CD4-positive, alpha-beta T cell treated with Interleukin-4 for 4 hours (primary cell): ENCODE measurements at regions not wholly inside any gene's neighbourhood (a gene's known extent, or its start where the extent isn't known, plus 50 kb on each side); places are given as distances from the start of the nearest gene placed in this dataset.

Experiments
- DNase-seq: peaks from one replicate; pipeline ENCODE4 v3.0.0-alpha.2; 2020

- DNase-seq, result no peak
Measured at GRCh38 chr11:15745266-15745665, 611.1 kb downstream of the SOX6 start.

DNA sequence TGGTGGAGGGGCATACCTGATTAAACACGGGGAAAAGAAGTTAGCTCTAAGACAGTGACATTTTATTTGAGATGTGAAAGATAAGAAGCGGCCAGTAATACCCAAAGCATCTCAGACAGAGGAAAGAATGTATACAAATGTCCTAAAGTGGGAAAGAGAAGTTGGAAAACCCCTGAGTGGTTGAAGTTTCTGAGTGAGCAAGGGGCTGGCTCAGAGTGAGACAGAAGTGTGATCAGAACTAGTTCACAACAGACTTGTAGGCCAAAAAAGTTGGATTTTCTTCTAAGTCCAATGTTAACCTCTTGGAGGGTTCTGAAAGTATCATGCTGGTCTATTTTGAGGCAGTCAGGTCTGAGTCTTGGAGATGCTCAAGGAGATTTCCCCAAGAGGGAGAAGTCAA, 608.7 kb downstream of the SOX6 start:
- DNase-seq, result no peak

- DNase-seq, result no peak
Measured at GRCh38 chr11:15748132-15748531, 608.2 kb downstream of the SOX6 start.

GRCh38 chr11:15748741-15749140, 607.6 kb downstream of the SOX6 start:
- DNase-seq, result no peak

GRCh38 chr11:15750535-15751308, 605.6 kb downstream of the SOX6 start:
- DNase-seq, result no peak

- no peak for DNase-seq
Measured at GRCh38 chr11:15754221-15754620, 602.1 kb downstream of the SOX6 start.

DNA sequence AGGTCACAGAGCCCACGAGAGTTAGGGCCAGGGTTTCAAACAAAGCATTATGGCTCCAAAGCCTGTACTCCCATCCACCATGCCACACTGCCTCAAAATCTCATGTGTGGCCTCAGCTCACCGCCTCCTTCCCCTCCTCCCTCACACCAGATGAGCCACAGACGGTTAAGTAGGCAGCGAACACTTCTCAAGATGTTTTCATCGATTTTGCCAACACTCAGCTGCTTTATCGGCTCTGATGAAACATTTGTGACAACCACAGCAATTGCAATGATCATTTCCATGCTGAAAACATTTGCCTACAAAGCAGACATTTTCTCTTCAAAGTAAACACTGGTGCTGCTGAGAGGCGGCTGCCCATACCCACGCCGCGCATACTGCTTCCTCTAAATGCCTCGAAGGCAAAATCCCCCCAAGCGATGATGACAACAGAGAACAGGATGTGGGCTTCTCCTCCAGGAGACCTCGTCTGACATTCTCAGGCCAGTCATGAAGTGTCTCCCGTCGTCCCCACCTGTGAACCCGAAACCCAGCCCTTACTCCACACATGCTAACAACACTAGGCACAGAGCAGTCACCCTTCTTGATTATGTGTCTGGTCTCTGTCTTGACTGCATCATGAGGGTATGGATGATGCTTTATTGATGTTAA, 599.2 kb downstream of the SOX6 start:
- DNase-seq, result no peak

DNA sequence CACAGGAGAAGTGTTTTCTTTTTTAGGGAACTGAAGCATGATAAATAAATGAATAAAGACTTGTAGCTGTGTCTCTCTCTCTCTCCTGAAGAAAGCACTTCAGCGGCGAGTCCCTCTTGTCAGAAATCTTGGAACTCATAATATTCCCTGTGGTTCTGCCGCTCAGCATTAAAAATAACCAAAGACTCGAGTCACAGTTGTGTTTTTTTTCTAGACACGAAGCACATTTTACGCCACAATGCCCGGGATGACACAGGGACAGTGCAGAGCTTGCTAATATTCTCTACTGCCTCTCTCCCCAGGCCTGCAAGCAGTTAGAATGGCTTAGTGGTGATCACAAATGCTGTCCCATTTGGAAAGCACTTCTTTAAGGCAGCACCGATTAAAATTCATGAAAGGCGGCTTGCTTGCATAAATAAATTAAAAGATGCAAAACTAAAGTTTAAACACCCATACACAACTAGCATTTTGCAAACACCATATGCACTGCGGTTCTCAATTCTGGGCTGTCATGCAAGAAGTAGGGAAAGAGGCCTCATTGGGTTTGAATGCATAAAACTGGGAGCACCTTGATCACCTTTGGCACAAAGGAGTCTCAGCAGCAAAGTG, 597.4 kb downstream of the SOX6 start:
- no peak for DNase-seq

DNA sequence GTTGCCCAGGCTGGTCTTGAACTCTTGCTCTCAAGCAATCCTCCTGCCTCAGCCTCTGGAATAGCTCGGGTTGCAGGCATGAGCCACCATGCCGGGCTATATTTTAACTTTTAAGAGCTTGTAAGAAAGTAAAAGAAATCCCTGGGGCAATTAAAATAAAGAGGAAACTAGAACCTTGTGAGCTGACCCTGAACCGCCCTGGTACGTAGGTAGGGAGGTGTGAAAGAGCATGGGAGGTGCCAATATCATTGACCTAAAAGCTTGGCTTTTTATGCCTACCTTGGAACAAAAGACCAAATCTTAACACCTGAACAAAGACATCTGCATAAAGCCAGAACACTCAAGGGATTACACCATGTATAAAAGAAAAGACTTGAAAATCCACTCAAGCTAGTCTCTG, 595.1 kb downstream of the SOX6 start:
- DNase-seq, result no peak

DNA sequence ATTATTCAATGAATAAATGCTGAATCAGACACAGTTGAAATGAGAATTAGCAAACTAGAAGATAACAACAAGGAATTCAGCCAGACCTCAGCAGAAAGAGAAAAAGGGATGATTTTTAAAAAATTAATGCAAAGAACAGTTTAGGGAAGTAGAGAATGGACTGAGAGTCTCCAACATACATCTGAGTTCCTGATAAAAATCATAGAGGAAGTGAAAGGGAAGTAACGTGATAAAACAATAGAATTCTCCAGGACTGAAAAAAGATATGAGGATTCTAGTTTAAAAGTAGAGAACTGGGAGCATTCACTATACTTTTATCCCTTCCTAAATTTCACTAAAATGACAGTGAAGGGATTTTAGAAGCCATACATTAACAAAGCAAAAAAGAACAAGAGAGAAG, 592.0 kb downstream of the SOX6 start:
- DNase-seq, result no peak

GRCh38 chr11:15764948-15765347, 591.4 kb downstream of the SOX6 start:
- DNase-seq, result no peak

- DNase-seq, result no peak
Measured at GRCh38 chr11:15765530-15765929, 590.8 kb downstream of the SOX6 start.

DNA sequence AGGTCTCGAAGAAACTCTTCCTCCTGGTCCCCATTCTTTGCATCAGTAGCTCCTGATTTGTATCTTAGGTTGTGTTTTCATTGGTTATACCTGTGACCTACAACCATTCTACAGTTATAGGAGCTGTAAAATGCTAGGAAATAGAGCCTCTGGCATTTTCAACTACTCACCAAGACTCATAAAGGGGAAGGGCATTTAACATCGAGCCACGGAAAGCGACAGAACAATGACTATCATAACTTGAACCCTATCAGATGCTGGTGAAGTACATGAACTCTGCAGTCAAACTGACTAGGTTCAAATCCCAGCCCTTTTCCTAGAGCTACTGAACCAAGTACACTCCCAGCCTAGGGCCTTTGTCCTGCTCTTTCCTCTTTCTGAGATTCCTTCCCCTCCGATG, 588.0 kb downstream of the SOX6 start:
- DNase-seq, result no peak

- DNase-seq, result no peak
Measured at GRCh38 chr11:15769203-15769602, 587.1 kb downstream of the SOX6 start.

- no peak for DNase-seq
Measured at GRCh38 chr11:15770798-15771414, 585.4 kb downstream of the SOX6 start.

DNA sequence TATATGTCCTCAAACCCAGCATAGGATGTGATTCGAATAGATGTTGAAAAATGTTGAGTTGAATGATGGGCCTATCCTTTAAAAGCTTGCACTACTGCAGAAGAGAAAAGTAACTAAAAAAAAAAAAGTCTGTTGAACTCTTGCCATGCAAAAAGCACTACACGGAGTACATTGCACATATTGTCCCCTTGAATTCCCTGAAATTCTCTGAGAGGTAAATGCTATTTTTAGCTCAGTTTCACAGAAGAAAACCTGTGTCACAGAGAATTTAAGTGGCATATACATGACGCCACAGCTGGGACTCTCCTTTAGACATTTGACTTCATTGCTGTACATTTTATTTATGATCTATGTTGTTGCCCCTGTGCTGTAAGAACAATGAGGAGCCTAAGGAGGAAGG, 583.8 kb downstream of the SOX6 start:
- no peak for DNase-seq

DNA sequence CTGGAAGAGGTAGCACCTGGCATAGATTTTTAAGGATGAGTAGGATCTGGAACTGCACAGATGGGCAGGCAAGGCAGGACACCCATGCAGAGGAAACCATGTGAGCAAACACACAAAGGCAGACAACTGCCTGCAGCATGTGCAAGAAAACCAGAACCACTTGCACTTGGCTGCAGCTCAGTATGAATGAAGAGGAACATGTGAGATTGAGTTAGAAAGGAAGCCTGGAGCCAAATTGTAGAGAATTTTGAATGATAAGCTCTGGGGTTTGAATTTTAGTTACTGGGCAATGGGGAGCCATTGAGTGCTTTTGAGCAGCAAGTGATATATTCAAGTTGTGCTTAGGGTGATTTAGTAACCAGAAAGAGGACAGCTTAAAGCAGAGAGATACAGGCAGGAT, 583.4 kb downstream of the SOX6 start:
- no peak for DNase-seq

DNA sequence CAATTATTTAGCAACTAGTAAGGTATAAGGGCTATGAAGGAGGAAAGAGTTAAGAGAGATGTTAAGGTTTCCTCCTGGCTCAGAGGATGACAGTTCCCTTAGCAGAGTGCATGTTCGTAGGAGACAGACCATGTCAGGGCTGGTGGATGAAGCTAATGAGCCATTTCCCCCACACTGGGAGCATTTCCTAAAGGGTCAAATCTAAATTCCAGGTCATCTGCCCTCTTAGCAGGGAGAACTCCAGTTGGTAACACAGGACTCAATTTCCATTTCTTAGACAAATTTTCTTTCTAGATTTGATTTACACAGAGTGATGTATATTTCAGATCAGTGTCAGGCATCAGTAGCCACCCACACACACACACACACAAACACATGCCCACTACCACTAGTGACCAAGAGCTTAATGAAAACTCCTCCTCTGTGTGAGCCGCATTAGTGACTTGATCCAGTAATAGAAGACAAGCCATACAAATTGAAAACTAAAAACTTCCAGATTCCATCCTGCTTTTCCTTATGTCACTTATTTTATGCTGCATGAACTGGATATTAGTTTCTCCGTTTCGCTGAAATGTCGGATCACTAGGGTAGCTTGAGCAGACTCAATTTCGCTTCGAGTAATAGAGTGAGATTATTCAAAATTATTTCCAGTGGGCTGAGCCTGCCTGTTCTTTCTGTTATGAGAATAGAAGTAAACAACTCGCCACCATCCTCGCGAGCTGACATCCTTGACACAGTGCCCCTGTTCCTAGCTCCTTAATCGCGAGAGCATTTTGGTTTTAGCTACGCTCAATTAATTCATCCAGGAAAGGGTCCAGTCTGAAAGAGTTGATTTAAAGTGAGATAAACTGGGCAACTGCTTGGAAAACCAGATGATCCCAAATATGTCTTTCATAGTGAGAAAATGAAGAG, 582.6 kb downstream of the SOX6 start:
- DNase-seq, result no peak

DNA sequence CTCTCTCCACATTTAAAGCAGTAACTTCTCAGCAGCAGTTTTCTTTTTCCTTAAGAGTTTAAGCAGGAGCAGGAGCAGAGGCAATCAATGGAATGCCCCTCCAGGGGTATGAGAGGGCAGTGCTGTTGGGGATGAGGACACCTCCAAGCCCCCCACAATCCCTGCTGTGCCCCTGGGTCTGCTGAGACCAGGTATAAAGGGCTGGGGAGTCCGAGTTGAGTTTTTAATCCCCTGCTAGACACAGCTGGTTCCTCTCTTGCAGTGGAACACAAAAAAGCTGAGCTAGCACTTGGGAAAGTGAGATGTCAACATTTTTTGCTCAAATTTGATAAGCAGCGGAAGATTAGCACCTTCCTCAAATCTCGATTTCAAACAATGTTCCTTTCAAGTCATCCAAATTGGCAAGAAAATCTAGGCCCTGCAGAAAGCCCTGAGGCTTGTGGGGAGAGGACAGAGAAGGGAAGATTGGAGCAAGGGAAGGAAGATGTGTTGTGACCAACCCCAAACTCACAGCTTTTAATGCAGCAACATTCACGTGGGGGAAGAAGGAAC, 581.9 kb downstream of the SOX6 start:
- DNase-seq, result no peak

DNA sequence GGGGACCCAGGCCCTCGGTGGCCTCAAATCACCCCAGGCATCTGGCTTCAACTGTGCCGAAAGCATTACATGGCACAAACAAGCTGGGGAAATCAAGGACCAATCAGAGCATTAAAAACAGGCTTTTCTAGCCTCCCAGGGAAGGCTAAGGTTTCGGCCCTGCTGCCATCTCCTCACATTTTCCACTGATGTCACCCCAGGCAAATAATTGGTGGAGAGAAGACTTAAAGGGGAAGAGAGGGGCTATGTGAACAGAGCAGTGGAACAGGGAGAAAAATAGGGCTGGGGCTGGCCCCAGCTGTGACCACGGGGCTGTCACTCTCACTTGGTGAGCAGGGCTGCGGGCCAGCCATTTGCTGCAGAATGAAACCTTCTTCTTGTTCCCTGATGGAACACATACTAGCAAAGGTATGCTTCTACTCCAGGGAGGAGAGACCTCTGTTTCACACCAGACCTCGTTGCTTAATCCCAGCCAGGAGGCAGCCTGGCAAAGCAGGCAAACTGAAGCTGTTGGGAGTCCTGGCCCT, 581.3 kb downstream of the SOX6 start:
- no peak for DNase-seq

DNA sequence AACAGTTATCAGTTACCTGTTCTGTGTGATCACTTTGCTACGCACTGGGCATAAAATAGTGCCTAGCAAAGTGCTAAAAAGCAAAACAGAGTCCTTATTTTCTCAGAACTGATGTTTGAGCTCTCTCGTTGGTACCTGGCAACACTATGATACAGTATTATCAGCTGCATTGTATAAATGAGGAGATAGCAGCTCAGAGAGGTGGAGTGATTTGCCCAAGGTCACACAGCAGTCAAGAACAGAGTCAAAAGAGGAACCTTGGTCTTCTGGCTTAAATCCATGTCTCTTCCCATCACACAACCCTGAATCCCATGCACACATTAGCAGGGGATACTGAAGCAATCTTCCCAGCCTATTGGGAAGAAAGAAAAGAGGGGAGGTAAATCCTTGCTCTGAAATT, 580.5 kb downstream of the SOX6 start:
- no peak for DNase-seq

DNA sequence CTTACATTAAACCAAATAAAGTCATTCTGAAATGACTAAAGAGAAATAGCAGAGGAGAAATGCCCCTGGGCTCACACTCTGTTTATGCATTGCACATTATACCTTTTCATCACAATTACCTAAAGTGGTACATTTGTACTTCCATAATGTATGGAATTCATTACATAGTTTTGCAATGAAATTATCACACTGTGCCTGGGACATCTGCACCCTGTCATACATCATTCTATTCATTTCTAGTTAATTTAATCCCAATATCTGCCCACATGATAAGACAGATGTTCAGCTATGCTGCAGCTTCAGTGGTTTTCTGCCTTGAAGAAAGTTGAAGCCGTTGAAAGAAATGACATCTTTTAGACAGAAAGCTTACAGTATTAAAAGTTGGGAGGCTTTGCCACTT, 580.0 kb downstream of the SOX6 start:
- DNase-seq, result no peak
